HFF-Myc (cell line): ENCODE measurements at regions not wholly inside any gene's neighbourhood (a gene's known extent, or its start where the extent isn't known, plus 50 kb on each side); places are given as distances from the start of the nearest gene placed in this dataset.

Source experiments
- DNase-seq: peaks from one replicate; pipeline ENCODE4 v3.0.0-alpha.2; 2011; ENCODE audit warnings: low read depth; ENCODE audit errors: extremely low read depth
- H3K4me3 ChIP-seq: replicated peaks from 2 replicates; pipeline ENCODE4 v1.5.1; 2011; ENCODE audit warnings: low read depth, mild to moderate bottlenecking, control low read depth, low read length
- CTCF ChIP-seq: IDR thresholded peaks from 2 replicates; pipeline ENCODE4 v1.5.1; 2012; ENCODE audit warnings: mild to moderate bottlenecking, low read depth, low read length, control low read depth; ENCODE audit errors: missing control alignments

DNA sequence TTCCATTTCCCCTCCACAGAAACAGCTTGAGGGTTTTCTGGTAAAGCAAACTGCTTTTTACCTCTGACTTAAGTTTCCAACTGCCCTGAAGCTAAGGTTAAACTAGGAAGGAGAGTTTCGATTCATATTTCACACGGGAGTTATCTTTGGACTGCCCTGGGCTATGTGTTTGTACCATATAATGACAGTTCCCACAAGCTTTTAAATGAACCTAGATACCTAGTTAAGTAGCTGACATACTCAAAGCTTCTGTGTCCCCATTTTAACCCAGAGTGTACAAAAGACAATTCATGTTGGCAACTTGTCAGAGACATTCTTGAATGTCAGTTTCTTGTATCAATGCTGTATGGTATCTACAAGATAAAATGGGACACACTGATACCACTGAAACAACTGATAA, 1296.6 kb upstream of the IGFBP7 start:
- no peak overlapping the region for H3K4me3 ChIP-seq
- no peak for TF ChIP-seq CTCF
- no peak for DNase-seq

- TF ChIP-seq CTCF, result no peak
- no peak overlapping the region for H3K4me3 ChIP-seq
- DNase-seq, result no peak
Observed at GRCh38 chr4:58368221-58368620, 1258.0 kb upstream of the IGFBP7 start.

- H3K4me3 ChIP-seq, result no peak overlapping the region
- DNase-seq, result no peak
- TF ChIP-seq CTCF, result no peak
Observed at GRCh38 chr4:58360354-58361133, 1250.4 kb upstream of the IGFBP7 start.

GRCh38 chr4:58359590-58359989, 1249.4 kb upstream of the IGFBP7 start:
- no peak for TF ChIP-seq CTCF
- H3K4me3 ChIP-seq, result no peak overlapping the region
- DNase-seq, result no peak

DNA sequence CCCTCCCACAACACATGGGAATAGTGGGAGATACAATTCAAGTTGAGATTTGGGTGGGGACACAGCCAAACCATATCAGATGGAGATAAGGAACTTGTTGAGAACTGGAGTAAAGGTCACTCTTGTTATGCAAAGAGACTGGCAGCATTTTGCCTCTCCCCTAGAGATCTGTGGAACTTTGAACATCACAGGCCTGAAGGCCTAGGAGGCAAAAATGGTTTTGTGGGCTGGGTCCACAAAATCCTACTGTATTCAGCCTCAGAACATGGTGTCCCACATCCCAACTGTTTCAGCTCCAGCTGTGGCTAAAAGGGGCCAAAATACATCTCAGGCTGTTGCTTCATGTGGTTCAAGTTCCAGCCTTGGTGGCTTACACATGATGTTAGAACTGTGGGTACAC, 1247.8 kb upstream of the IGFBP7 start:
- no peak for DNase-seq
- H3K4me3 ChIP-seq, result no peak overlapping the region
- TF ChIP-seq CTCF, result no peak

GRCh38 chr4:58325070-58325469, 1214.9 kb upstream of the IGFBP7 start:
- no peak for TF ChIP-seq CTCF
- no peak for DNase-seq
- H3K4me3 ChIP-seq, result no peak overlapping the region

- DNase-seq, result no peak
- TF ChIP-seq CTCF, result no peak
- no peak overlapping the region for H3K4me3 ChIP-seq
Observed at GRCh38 chr4:58313444-58313843, 1203.3 kb upstream of the IGFBP7 start.
